Stimulated activated CD8-positive, alpha-beta memory T cell treated with anti-CD3 and anti-CD28 coated beads, Interleukin-4, amount 100 ng/mL, for 24 hours (primary cell): ENCODE measurements at regions not wholly inside any gene's neighbourhood (a gene's known extent, or its start where the extent isn't known, plus 50 kb on each side); places are given as distances from the start of the nearest gene placed in this dataset.
"Not testable (repeated sequence)": the region's sequence is repeated elsewhere in the genome, so short reads cannot be mapped to it uniquely, and the experiment has no call there.

Experiments
- DNase-seq: peaks from one replicate; pipeline ENCODE4 v3.0.0-alpha.2; 2020; ENCODE audit warnings: low read depth

DNA sequence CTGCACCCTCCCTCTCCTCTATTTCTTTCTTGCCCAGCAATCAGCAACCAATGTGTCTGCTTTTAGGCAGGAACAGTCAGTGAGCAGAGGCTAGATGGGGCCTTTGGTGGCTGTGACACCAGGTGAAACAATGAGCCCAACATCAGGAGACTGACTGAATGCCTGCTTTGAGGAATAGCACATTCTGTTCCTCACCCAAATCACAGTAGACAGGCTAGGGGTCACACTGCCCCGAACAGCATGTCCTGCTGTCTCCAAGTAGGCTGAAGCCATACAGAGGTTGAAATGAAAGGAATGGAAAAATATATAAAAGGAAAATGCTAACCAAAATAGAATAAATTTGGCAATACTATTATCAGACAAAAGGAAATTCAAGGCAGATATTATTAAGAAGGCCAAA, 122.5 kb upstream of the GDNF start:
- DNase-seq = no peak

DNA sequence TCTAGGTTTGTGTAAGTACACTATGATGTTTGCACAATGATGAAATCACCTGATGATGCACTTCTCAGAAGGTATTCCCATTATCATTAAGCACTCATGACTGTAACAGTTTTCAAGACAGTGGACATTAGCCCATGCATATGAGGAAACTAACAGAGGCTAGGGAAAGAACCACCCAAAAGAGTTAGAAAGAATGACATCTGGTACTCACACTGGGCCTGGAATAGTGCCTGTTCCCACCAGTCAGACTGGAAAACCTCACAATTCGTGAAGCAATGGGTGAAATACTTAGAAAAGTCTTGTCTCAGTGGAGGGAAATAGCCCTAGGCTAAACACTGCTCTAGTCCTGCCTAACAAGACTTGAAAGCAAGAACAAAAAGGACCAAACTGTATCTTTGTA, 117.4 kb upstream of the GDNF start:
- no peak for DNase-seq

DNA sequence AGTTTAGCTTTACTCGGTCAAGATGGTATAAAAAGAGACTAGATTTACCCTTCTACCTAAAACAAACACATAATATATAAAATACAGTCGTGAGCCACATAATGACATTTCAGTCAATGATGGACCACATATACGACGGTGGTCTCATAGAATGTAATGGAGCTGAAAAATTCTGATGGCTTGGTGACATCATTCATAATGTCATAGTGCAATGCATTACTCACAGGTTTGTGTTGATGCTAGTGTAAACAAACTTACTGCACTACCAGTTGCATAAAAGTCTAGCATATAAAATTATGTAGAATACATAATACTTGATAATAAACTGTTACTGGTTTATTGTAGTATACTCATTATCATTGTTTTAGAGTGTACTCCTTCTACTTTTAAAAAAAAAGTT, 115.9 kb upstream of the GDNF start:
- DNase-seq = no peak

DNA sequence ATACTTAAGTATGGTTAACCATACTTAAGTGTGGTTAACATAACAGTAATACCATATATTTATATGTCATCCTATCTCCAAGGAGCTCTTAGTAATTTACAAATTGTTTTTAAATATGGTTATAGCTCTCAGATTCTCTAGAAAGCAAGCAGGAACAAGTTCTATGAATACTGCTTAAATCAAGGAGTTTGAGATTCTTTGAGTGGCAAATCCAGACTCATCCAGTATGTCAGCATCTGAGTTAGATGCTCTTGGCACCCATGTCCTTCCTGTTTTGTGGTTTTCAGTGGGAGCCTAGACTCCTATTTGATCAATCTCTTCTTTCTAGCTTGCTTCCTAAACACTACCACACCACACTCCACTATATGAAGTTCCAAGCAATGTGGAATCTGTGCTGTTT, 114.7 kb upstream of the GDNF start:
- no peak for DNase-seq

DNA sequence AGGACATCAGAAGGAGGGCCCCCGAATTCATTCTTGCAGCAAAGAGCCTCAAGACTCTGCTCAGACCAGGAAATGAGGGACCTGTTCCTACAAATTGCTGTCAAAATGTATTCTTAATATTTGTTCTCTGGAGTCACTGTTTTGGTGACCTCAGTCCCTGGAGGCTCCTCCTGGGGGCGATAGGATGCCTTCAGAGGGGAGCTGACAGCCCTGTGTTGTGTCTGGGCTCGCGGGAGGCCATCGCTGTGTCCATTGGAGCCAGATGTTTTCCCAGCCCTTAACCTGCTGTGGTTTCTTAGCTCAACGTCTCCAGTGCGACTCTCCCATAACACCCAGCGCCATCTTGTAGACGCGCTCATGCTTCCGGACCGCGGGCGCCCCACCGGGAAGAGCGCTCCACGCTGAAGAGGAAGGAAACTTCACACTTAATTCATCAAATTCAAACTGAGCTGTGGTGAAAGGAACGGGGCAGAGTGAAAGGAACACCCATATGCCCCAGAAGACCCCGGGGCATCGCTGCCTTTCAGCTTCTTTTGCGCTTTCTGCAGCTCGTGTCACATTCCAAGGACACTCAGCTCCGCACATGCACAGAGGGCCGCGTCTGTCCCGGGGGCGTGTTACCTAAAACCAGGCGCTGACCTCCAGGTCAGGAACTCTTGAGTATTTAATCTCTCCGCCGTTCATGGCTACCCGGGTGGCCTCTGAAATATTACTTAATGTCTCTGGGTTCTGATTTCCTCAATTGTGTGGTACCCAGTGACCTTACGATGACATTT, 112.3 kb upstream of the GDNF start:
- no peak for DNase-seq

DNA sequence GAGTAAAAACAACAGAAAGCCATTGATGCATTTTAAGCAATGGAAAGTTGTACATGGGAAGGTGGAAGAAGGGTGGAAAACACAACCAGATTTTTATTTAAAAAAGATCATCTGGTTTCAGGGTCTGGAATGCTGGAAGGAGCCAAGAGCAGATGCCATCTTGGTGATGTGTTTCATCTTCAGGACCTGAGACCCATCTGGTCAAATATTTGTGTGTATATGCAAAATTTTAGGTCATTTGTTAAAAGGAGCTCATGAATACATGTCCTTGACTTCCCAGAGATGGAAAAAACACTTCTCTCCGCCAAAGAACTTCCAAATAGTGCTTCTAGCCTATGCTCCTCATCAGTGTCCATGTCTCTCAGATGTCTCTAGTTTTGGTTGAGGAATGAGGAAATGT, 110.6 kb upstream of the GDNF start:
- no peak for DNase-seq

DNA sequence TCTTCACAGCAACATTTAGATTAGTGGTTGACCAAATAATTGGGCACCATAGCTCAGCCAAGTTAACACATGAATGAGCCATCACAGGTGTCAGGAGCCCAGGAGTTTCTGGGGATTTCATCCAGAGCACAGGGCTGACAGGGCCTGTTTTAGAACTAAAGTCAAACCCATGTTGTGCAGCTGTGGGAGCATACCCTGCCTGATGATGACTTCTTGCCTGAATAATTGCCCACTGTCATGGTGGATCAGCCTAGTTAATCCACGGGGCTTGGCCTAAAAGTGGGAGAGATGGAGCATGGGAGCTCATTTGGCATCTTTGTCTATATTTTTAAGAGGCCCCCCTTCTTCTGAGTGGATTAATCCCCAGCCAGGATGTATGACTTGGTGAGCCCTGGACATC, 105.6 kb upstream of the GDNF start:
- DNase-seq = no peak

DNA sequence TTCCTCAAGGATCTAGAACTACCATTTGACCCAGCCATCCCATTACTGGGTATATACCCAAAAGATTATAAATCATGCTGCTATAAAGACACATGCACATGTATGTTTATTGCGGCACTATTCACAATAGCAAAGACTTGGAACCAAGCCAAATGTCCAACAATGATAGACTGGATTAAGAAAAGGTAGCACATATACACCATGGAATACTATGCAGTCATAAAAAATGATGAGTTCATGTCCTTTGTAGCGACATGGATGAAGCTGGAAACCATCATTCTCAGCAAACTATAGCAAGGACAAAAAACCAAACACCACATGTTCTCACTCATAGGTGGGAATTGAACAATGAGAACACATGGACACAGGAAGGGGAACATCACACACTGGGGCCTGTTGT, 103.3 kb upstream of the GDNF start:
- DNase-seq = not testable (repeated sequence)

DNA sequence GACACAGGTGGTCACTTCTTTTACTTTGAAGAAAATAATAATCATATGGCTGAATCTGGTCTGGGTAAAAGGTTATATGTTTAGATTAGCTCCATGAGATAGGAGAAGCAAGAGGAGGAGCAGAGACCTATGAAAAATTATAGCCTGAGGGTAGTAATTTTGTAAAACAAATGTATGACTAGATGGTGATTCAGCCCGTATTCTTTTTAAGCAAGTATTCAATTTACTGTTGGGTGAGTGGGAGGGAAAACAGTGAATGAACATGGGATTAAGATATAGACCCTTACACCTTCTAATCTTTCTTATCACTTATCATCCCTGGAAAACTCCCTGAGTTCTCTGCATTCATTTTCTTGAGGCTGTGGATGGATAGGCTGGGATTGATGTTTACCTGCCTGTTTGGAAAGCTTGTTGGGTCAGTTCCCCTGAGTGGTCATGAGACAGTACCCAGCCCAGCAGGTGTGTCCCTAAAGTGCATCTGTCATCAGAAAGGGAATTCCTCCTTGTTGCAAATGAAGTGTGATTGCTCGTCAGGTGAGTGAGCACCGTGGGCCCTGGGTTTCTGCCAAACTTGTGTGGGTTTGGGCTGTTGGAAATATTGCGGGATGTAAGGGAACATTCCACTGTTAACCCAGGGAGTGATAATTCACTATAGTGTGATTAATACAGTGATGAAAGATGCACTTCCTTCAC, 101.2 kb upstream of the GDNF start:
- no peak for DNase-seq

DNA sequence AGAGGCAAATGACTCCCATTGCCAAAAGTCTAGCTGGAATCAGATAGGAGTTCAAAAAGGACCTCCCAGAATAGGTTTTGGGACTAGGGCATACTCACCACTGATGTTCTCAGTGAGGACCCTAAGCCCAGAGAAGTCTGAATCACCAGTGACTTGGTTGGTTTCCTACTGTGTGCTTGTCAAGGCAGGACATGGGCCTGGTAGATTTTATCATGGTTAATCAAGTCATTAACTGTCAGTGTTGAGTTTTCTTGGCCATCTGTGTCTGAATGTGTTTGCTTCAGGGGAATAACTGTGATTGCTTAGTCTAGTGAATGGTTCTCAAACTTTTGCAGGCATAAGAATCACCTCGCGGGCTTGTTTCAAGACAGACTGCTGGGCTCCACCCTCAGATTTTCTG, 99.0 kb upstream of the GDNF start:
- DNase-seq = no peak

DNA sequence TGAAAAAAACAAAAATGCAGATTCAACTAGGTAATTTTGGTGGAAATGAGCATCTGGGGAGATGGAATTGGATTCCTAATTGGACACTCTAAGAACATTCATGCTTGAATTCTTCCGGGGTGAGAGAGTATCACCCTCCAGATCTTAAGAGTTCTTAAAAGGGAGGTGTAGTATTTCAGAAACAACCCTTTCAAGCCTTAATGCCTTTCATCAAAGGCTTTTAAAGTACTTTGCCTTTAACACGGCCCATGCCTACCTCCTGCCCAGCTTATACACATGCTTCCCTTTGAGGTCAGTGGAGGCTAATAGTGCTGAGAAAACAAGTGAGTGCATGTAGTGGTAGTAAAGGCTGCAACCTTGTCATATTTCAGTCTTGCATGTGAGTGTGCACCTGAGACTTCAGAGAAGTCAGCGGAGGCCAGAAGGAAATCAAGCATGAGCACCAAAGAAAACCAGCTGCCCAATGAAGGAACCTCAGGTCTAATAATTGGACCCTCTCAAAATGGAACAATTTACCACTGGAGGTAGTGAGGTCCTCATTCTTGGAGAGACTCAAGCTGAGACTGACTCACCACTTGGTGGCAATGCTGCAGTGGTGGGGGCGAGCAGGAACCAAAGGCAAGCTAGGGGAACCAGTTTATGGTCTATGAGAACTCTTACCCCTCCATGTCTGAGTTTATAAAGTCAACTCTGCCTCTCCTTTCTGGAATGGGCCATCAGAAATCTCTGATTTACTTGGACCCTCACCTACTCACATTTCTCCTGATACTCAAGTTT, 98.4 kb upstream of the GDNF start:
- no peak for DNase-seq

DNA sequence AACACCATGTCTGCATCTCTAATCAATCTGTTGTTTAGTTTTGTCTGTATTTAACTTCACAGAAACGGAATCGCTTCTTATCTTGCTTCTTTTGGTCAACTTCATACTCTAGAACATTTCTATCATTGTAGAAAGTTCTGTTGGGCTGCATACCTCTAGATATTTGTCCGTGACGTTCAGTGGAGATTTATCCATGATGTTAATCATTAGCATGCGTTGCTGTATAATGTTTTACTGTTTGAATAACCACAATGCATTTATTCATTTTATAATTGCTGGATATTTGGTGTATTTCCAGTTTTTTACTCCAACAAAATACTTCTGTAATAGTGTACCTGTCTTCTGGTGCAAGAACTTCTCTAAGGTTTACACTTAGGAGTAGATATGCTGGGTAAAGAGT, 96.2 kb upstream of the GDNF start:
- DNase-seq = no peak

DNA sequence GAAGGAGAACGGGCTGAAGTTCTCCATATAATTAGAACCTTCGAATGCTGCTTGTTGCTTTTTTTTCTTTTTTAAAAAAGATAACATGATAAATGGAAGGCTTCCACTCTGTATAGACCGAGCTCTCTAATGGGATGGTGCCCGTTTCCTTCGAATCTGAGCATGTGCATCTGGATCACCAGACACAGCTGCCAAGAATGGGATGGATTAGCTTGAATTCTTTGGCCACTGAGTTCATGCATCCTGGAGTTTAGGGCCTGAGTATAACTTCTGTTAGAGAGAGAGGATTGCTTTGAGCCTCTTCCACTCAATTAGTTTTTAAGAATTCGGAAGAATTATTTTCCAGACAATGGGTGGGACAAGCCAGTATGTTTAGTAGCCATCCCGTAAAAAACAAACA, 93.7 kb upstream of the GDNF start:
- DNase-seq = no peak

DNA sequence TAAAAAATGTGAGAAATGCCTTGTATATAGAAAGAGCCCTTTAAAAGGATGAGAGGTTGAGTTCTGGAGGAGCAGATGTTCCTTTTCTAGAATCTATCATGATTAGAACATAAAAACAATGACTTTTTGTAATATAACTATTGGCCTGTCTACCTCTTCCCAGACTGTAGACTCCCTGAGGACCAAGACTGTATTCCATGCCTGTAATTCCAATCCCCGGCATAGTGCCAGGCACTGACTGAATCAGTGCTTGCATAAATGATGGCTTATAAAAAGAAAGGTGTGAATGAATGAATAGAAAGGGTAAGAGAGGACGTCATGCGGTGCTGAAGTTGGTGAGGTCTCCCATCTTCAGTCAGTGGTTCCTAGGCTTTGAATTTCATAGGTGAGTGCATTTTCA, 92.6 kb upstream of the GDNF start:
- DNase-seq = no peak

DNA sequence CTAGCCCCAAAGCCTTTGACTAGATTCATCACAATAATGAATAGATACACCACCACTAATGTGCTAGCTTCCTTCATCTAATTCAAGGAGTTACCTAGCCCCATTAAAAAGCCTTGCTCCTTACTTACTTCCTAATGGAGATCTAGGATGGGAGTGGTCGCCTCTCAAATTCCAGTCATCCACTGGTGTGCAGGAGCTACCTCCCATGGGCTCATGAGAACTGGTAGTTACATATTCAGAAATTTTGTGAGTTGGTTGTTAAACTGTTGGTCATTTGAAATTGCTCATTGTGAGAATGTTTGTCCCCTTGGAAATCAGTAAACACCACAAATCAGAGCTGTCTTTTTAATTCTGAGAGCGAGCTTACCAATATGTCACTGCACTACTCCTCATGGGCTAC, 91.7 kb upstream of the GDNF start:
- no peak for DNase-seq

DNA sequence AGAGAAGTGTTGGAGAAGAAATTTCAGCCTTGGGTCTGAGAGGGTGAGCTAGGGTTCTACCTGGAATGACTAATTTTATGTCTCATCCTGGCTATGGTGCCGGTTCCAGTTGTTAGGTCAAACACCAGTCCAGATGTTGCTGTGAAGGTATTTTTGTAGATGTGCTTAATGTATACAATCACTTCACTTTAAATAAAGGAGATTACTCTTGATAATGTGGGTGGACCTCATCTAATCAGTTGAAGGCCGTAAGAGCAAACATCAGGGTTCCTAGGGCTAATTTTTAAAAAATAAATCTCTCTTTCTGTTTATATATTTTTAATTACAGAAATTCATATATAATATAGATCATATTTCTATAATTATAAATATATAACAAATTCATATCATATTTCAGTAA, 90.5 kb upstream of the GDNF start:
- no peak for DNase-seq

DNA sequence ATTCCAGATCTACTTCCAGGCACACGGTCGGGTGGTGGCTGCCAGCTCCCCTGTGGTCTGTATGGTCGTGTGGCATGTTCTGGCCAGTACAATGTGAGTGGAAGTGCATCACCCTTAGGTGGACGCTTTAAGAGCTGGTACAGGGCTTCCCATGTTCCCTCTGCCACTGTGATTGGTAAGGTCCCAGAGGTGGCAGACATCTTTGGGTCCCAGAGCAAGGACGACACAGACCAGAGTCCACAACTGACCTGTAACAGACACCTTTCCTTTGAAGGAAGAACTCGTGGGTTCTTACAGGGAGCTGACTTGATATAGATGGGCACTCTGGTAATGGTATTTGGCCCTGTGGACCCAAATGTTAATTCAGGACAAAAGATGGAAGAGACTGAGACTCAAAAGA, 90.0 kb upstream of the GDNF start:
- no peak for DNase-seq

DNA sequence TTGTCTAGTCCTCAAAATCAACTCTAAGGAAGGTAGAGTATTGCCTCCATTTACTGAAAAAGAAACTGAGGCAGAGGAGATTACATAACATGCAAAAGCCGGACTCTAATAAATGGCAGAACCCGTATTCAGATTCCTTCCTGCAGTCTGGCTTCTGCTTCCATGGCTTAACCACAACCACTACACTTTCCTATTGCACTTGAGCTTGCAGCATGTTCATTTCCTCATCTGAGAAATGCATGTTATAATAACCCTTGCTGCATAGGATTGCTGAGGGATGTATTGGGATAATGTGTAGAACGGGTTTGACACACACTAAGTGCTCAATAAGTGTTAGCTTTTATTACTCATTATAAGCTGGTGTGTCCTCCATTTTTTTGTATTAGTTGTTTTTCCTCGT, 87.9 kb upstream of the GDNF start:
- not testable (repeated sequence) for DNase-seq

DNA sequence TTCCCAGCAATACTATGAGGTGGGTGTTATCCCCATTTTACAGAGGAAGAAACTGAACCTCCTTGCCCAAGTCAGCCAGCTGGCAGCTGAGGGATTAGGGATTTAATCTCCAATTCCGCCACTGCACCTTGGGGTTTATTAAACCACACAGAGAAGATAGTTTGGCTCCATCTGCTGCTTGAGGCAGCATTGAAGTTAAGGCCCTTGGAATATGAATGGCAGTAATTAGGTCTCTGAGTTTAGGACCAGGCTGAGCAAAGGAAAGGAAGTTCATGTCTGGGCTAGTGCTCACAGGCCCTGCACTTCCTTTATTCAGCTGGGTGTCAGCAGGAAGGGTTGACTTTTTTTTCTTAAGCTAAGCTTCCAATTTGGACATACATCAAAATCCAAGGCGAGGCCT, 86.9 kb upstream of the GDNF start:
- DNase-seq = no peak

DNA sequence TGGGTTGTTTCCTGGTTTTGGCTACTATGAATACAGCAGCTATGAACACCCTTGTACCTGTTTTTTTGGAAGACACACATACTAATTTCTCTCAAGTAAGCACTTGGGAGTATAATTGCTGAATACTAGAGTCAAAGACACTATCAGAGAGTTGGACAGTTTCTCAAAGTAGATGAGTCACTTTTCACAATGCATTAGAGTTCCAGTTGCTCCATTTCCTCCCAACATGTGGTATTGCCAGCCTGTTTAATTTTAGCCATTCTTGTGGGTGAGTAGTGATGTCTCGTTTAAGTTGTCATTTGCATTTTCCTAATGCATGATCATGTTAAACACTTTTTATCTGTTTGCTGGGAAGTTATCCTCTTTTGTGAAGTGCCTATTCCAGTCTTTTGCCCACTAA, 81.6 kb upstream of the GDNF start:
- DNase-seq = no peak

DNA sequence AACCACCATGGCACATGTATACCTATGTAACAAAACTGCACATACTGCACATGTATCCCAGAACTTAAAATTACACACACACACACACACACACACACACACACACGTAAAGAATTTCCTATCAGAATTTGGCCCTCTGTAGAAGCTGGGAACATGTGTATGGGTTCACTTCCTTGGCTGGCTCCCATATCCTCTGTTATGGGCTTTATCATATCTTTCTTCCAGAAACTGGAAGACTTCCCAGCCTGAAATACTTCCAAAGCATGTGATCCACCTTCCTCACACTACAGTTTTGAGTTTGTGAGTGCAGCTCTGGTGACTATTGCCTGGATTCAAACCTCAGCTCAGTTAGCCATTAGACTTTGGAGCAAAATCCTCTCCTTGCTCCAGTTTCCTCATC, 78.6 kb upstream of the GDNF start:
- DNase-seq = no peak

DNA sequence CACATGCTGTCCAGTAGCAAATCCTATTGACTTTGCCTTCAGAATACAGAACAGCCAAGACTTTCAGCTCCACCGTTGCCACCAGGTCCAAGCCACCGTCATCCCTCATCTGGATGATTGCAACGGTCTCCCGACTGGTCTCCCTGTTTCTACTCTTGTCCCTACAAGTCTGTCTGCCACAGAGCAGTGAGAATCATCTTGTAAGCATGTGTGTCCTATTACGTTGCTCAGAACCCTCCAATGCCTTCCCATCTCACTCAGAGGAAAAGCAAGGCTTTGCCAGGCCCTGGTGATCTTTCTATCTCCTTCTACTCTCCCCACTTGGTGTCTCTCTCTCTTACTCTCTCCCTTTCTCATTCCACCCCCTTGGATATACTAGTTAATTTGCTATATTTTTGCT, 76.7 kb upstream of the GDNF start:
- no peak for DNase-seq

DNA sequence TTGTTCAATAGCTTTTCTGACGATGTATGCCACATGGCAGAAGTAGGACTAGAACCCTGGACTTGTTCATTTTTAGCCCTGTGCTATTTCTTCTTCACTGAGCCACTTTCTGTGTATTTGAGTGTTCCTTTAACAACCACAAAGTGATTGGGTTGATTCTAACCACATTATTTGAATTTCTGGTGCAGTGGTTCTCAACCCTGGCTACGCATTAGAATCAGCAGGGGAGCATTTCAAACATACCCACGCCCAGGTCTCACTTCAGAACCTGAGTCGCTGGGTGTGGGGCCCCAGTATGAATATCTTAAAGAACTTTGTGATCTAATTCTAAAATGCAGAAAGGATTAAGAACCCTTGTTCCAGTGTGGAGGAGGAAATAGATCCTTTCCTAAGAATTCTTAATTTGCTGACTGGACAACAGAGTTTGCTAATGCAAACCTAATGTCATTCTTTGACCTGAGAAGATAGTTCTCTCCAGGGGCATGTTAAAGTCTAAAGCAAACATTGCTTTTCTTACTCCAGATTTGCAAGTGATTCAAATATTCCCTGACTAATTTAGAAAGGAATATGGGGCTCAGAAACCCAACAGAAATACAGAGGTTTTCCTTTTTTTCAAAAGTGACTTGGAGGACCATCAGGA, 75.4 kb upstream of the GDNF start:
- DNase-seq = no peak
